NCI-H460 (cell line): ENCODE measurements at regions not wholly inside any gene's neighbourhood (a gene's known extent, or its start where the extent isn't known, plus 50 kb on each side); places are given as distances from the start of the nearest gene placed in this dataset.
"Not testable (repeated sequence)": the region's sequence is repeated elsewhere in the genome, so short reads cannot be mapped to it uniquely, and the experiment has no call there.

ENCODE experiments used
- DNase-seq: peaks from one replicate; pipeline ENCODE4 v3.0.0-alpha.2; 2016; ENCODE audit warnings: low read depth; ENCODE audit errors: extremely low read depth

- no peak for DNase-seq
These were observed 95.6 kb upstream of the TMEM178A start for GRCh38 chr2:39570130-39570555.

- DNase-seq, result no peak
These were observed 95.1 kb upstream of the TMEM178A start for GRCh38 chr2:39570614-39571013.

GRCh38 chr2:39571111-39571731, 94.5 kb upstream of the TMEM178A start:
- no peak for DNase-seq

- DNase-seq, result no peak
These were observed 92.4 kb upstream of the TMEM178A start for GRCh38 chr2:39573276-39573675.

- DNase-seq, result no peak
These were observed 83.9 kb upstream of the TMEM178A start for GRCh38 chr2:39581866-39582265.

GRCh38 chr2:39583213-39583612, 82.5 kb upstream of the TMEM178A start:
- DNase-seq, result no peak

- no peak for DNase-seq
These were observed 81.9 kb upstream of the TMEM178A start for GRCh38 chr2:39583781-39584180.

GRCh38 chr2:39584283-39584965, 81.3 kb upstream of the TMEM178A start:
- no peak for DNase-seq

GRCh38 chr2:39585531-39585930, 80.2 kb upstream of the TMEM178A start:
- not testable (repeated sequence) for DNase-seq

- no peak for DNase-seq
These were observed 78.5 kb upstream of the TMEM178A start for GRCh38 chr2:39587168-39587567.

- no peak for DNase-seq
These were observed 78.1 kb upstream of the TMEM178A start for GRCh38 chr2:39587641-39588040.

GRCh38 chr2:39593439-39594393, 72.0 kb upstream of the TMEM178A start:
- peak; percentile 17 for DNase-seq

- no peak for DNase-seq
These were observed 70.6 kb upstream of the TMEM178A start for GRCh38 chr2:39595116-39595515.

GRCh38 chr2:39597314-39597713, 68.4 kb upstream of the TMEM178A start:
- no peak for DNase-seq

- no peak for DNase-seq
These were observed 63.1 kb upstream of the TMEM178A start for GRCh38 chr2:39602616-39603015.

GRCh38 chr2:39603436-39603835, 62.3 kb upstream of the TMEM178A start:
- DNase-seq, result no peak

GRCh38 chr2:39604866-39605265, 60.9 kb upstream of the TMEM178A start:
- DNase-seq, result no peak

- no peak for DNase-seq
These were observed 59.1 kb upstream of the TMEM178A start for GRCh38 chr2:39606585-39606984.

GRCh38 chr2:39607538-39608262, 58.0 kb upstream of the TMEM178A start:
- DNase-seq, result no peak

- no peak for DNase-seq
These were observed 57.5 kb upstream of the TMEM178A start for GRCh38 chr2:39608263-39608575.
